ENCODE measurements at regions not wholly inside any gene's neighbourhood (a gene's known extent, or its start where the extent isn't known, plus 50 kb on each side); places are given as distances from the start of the nearest gene placed in this dataset.
"Not testable (repeated sequence)": the region's sequence is repeated elsewhere in the genome, so short reads cannot be mapped to it uniquely, and the experiment has no call there.

DNA sequence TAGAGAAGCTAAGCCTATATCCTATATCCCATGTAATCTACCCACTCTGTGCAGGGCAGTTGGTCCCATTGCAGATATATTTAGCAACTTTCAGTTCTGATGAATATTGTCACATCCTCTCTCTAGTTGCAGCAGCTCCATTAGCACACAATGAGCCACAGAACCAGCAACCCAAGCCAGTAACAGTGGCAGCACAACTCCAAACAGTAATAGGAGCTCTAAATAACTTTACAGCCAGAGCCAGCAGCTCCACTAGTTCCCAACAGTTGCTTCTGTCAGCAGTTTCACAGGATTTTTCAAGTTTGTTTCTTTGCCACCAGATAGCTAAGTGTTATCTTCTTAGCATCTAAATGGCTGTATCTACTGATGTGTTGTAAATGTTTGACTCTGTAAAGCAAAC is 490.8 kb downstream of the HTR1B start:
- ATAC-seq (ENCODE audit: insufficient number of reproducible peaks, low FRiP score, low read depth) = no peak
- Histone ChIP-seq H3K27me3 (replicated peaks; ENCODE audit: insufficient read depth) (no peaks in the 10 kb centered on the region), H3K36me3 (no peaks in the 10 kb centered on the region), H3K4me3 (no peak overlapping the region), H3K9me3 (no peaks in the 10 kb centered on the region), H3K4me1 (ENCODE audit: control insufficient read depth in 1 of 2, low read depth in 2 of 2) (peaks cover 0 to 5% of the 10 kb centered on the region in 2 donors), H3K27ac (no peak overlapping the region)
- DNase-seq (ENCODE audit: low spot score) = no peak
- TF ChIP-seq, protein P1, sequence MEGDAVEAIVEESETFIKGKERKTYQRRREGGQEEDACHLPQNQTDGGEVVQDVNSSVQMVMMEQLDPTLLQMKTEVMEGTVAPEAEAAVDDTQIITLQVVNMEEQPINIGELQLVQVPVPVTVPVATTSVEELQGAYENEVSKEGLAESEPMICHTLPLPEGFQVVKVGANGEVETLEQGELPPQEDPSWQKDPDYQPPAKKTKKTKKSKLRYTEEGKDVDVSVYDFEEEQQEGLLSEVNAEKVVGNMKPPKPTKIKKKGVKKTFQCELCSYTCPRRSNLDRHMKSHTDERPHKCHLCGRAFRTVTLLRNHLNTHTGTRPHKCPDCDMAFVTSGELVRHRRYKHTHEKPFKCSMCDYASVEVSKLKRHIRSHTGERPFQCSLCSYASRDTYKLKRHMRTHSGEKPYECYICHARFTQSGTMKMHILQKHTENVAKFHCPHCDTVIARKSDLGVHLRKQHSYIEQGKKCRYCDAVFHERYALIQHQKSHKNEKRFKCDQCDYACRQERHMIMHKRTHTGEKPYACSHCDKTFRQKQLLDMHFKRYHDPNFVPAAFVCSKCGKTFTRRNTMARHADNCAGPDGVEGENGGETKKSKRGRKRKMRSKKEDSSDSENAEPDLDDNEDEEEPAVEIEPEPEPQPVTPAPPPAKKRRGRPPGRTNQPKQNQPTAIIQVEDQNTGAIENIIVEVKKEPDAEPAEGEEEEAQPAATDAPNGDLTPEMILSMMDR (IDR thresholded peaks at IDR 0.05) = no peak

DNA sequence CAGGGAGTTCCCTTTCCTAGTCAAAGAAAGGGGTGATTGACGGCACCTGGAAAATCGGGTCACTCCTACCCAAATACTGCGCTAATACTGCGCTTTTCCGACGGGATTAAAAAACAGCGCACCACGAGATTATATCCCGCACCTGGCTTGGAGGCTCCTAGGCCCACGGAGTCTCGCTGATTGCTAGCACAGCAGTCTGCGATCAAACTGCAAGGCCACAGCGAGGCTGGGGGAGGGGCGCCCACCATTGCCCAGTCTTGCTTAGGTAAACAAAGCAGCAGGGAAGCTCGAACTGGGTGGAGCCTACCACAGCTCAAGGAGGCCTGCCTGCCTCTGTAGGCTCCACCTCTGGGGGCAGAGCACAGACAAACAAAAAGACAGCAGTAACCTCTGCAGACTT is 504.1 kb downstream of the HTR1B start:
- not testable (repeated sequence) for H3K4me3 ChIP-seq; H3K4me1 ChIP-seq (ENCODE audit: control insufficient read depth in 1 of 2, low read depth in 2 of 2); DNase-seq (ENCODE audit: low spot score); H3K9me3 ChIP-seq; H3K36me3 ChIP-seq; H3K27me3 ChIP-seq (replicated peaks; ENCODE audit: insufficient read depth); H3K27ac ChIP-seq; ATAC-seq (ENCODE audit: insufficient number of reproducible peaks, low FRiP score, low read depth)

DNA sequence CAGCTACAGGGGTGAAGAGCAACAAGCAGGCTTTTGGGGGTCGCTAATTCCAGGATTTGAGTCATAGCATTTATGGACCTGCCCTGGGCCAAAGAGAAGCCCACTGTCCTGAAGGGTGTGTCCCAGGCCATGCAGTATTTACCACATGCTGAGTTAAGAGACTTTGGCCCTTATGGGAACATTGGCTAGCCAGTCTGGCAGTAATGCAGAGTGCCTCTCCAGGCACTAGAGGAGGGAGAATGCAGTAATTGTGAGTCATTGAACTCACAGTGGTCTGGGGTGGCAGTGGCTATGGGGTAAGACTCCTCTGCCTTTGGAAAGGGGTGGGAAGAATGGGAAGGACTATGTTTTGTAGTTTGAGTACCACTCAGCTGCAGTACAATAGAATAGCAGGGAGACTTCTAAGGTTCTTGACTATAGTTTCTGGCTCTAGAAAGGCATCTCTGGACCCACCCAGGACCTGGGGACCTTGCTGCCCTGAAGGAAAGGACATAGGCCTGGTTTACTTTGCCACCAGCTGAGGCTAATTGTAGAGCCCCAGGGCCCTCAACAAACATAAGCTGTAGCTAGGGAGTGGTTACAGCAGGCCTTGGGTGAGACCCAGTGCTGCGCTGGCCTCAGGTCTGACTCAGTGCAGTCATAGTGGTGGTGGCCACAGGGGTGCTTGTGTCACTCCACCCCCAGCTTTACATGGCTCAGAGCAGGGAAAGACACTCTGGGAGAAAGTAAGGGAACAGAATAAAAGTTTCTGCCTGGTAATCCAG is 520.9 kb downstream of the HTR1B start:
- H3K27ac ChIP-seq = no peak overlapping the region
- no peaks in the 10 kb centered on the region for H3K4me1 ChIP-seq (ENCODE audit: control insufficient read depth in 1 of 2, low read depth in 2 of 2)
- TF ChIP-seq, protein P1 (IDR thresholded peaks at IDR 0.05) = no peak
- ATAC-seq (ENCODE audit: insufficient number of reproducible peaks, low FRiP score, low read depth) = no peak
- no peaks in the 10 kb centered on the region for H3K27me3 ChIP-seq (replicated peaks; ENCODE audit: insufficient read depth)
- peaks cover 3% of the 10 kb centered on the region for H3K9me3 ChIP-seq
- no peak for DNase-seq (ENCODE audit: low spot score)
- no peak overlapping the region for H3K4me3 ChIP-seq
- no peaks in the 10 kb centered on the region for H3K36me3 ChIP-seq

DNA sequence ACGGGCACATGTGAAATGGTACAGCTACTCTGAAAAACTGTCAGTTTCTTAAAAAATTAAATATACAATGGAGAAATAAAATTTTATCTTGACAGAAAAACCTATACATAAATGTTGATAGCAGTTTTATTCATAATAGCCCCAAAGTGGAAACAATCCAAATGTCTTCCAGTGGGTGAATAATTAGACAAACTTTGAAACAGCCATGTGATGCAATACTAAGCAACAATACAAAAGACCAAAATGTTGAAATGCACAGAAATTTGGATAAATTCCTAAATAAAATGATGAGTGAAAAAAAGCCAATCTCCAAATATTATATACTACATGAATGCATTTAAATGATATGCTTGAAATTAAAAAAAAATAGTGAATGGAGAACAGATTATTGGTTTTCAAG is 523.1 kb downstream of the HTR1B start:
- TF ChIP-seq, protein P1 (IDR thresholded peaks at IDR 0.05) = no peak
- no peak for ATAC-seq (ENCODE audit: insufficient number of reproducible peaks, low FRiP score, low read depth)

DNA sequence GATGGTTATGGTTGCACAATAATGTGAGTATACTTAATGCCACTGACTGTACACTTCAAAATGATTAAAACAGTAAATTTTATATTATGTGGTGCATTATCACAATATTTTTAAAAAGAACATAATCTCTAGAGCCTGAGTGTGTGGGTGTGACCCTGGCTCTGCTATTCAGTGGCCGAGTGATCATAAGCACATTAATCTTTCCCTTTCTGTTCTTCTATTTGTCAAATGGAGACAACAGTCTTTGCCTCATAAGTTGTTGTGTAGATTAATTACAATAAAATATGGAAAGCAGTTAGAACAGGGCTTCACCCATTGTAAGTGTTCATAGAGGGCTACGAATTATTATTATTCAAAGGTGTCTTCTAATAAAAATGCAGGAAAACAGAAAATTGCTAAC is 548.6 kb downstream of the HTR1B start:
- TF ChIP-seq, protein P1 (IDR thresholded peaks at IDR 0.05) = no peak
- Histone ChIP-seq H3K27ac (no peak overlapping the region), H3K4me1 (ENCODE audit: control insufficient read depth in 1 of 2, low read depth in 2 of 2) (no peaks in the 10 kb centered on the region), H3K27me3 (replicated peaks; ENCODE audit: insufficient read depth) (no peaks in the 10 kb centered on the region), H3K9me3 (no peaks in the 10 kb centered on the region), H3K36me3 (no peaks in the 10 kb centered on the region), H3K4me3 (no peak overlapping the region)
- ATAC-seq (ENCODE audit: insufficient number of reproducible peaks, low FRiP score, low read depth) (no peak), DNase-seq (ENCODE audit: low spot score) (no peak)

More for the DNA sequence above, 523.1 kb downstream of the HTR1B start:
- Histone ChIP-seq H3K9me3 (peaks cover 3% of the 10 kb centered on the region), H3K27me3 (replicated peaks; ENCODE audit: insufficient read depth) (no peaks in the 10 kb centered on the region), H3K4me1 (ENCODE audit: control insufficient read depth in 1 of 2, low read depth in 2 of 2) (no peaks in the 10 kb centered on the region), H3K27ac (no peak overlapping the region), H3K4me3 (no peak overlapping the region), H3K36me3 (no peaks in the 10 kb centered on the region)
- DNase-seq (ENCODE audit: low spot score) = no peak

DNA sequence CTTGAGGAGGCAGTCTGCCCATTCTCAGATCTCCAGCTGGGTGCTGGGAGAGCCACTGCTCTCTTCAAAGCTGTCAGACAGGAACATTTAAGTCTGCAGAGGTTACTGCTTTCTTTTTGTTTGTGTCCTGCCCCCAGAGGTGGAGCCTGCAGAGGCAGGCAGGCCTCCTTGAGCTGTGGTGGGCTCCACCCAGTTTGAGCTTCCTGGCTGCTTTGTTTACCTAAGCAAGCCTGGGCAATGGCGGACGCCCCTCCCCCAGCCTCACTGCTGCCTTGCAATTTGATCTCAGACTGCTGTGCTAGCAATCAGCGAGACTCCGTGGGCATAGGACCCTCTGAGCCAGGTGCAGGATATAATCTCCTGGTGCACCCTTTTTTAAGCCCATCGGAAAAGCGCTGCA is 557.8 kb downstream of the HTR1B start:
- H3K27ac ChIP-seq; H3K9me3 ChIP-seq; H3K4me1 ChIP-seq (ENCODE audit: control insufficient read depth in 1 of 2, low read depth in 2 of 2); ATAC-seq (ENCODE audit: insufficient number of reproducible peaks, low FRiP score, low read depth); H3K27me3 ChIP-seq (replicated peaks; ENCODE audit: insufficient read depth); H3K36me3 ChIP-seq; H3K4me3 ChIP-seq; DNase-seq (ENCODE audit: low spot score): not testable (repeated sequence)

Data from thoracic aorta (tissue), 2 donors.